Raji (cell line): ENCODE measurements at regions not wholly inside any gene's neighbourhood (a gene's known extent, or its start where the extent isn't known, plus 50 kb on each side); places are given as distances from the start of the nearest gene placed in this dataset.

Experiments used
- POLR2A ChIP-seq: IDR thresholded peaks from 2 replicates; pipeline ENCODE4 v1.6.1; 2011; ENCODE audit warnings: low read depth, low read length, control low read depth; ENCODE audit not compliant: insufficient read depth

DNA sequence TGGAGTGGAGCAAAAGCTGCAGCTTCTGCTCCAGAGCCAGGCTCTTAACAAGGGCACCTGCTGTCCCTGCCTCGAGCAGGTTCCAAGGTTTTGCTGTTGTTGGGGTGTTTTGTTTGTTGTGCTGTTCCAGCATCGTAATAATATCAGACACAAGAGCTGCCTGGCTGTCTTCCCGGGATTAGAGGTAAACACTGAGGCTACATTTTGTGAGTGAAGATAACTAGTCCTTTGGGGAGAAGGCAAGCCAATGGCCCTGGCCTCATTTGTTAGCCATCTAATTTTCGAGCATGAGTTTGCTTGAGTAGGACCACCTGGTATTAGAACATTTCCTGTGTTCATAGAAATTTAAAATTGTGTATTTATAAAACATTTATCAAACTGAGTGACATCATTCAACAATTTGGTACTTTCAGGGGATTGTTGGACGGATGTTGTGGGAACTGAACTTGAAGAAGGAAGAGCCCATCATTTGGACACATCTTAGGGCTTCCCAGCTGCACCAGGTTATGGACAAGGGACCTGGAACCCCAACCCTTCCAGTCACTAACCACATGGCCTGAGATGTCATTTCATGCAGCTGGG, 555.0 kb downstream of the TNS3 start:
- no peak for TF ChIP-seq POLR2A

DNA sequence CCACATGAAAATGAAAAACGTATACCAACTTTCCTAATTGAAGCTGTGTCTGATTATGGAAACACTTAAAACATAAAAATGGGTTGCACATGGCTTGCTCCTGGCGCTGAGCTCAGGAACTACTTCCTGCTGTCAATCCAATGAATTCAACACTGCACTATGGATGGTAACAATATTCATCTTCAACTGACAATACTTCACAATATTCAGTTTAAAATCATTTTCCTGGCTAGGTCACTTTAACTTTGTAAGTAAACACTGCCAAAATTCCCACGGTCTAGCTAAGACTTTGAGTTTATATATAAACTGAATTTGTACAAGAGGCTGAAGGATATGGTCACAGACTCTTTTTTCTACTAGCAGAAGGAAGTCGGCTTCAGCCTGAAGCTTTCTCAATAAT, 556.9 kb downstream of the TNS3 start:
- no peak for TF ChIP-seq POLR2A

DNA sequence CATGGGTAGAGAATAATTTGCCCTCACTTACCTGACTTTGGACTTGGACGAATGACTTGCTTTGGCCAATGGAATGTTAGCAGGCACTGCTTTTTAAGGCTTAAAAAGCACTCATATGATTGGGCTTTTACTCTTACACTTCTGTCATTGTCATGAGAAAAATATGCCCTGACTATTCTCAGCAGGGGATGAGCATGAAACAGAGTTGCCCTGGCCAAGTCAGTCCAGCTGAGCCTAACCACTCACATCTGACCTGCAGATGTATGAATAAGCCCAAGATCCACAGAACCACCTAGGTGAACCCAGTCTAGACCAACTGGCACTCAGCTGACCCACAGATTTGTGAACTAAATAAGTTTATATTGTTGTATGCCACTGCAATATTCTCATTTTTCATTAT, 573.5 kb downstream of the TNS3 start:
- no peak for TF ChIP-seq POLR2A

DNA sequence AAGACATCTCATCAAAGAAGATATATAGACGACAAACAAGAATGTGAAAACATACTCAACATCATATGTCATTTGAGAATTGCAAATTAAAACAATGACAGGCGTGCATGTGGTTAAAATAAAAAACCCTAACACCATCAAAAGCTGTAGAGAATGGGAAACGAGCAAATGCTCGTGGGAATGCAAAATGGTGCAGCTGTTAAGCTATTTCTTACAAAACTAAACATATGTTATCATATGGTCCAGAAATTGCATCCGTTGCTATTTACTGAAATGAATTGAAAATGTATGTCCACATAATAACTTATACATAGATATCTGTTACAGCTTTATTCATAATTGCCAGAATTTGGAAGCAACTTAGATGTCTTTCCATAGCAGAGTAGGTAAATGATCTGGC, 574.4 kb downstream of the TNS3 start:
- TF ChIP-seq POLR2A: no peak

DNA sequence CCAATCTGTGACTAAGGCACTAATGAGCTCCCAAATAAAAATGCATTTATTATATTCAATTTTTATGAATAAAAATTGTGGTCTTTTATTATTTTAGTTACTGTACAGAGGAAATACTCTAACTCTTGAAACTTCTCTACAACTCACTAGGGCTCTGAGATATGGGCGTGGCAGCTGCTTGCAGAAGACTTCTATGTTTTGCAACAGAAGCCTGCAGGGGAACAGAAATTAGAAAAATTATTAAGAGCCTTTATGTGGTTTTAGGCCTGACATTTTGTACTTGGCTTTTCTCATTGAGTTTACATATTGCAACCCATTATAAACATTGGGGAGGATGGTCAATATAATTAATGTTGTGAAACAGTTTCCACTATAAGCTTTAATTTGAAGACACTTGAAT, 581.4 kb downstream of the TNS3 start:
- no peak for TF ChIP-seq POLR2A

DNA sequence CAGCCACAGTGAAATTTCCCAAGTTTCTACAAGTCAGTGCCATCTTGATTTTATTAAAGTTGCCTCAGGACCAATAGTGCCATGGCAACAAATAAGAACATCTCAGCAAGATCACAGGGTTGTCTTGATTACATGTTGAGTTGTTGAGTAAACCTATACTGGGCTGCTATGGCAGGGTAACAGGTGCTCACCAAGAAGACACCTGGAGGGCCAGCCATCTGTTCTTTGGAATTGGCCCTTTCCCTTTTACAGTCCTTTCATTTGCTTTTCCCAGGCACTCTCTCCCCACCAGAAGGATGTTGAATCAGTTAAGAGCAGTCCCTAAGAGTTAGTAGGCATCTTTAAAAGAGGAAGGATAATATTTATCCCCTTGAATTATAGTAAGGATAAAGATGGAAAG, 582.0 kb downstream of the TNS3 start:
- TF ChIP-seq POLR2A: no peak

DNA sequence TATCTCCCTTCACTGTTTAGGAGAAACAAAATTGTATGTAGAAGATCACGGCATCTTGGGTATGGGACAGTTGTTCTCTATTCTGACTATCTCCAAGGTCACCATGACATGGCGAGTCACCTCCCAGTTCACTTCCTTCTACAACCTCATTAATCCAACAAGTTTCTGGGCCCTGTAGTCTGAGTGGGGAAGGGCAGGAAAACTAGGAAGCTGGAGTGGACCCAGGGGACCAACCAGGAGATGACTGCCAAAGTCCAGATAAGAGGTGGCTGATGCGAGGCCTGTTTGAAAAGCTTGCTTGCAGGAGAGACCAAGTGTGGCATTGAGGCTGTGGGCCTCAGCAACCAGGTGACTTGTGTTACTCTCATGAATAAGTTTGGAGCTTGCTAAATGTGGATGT, 584.9 kb downstream of the TNS3 start:
- TF ChIP-seq POLR2A: no peak

DNA sequence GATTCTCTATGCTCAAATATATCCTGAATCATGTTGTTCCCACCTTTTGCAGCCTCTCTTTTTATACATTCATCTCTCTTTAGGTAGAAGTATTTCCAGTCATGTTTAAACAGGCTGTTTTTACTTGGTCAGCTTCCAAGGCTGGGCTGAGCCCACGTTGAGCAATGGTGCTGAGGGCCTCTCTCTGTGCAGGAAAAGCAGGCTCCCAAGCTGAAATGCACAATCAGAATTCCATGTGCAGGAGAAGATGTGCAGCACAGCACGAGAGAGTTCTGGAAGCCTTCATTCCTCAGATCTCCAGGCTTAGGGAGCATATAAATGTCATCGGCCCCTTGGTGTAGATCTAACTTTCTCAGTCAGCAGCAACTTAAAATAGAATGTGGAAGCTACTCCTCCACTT, 588.5 kb downstream of the TNS3 start:
- TF ChIP-seq POLR2A: no peak

DNA sequence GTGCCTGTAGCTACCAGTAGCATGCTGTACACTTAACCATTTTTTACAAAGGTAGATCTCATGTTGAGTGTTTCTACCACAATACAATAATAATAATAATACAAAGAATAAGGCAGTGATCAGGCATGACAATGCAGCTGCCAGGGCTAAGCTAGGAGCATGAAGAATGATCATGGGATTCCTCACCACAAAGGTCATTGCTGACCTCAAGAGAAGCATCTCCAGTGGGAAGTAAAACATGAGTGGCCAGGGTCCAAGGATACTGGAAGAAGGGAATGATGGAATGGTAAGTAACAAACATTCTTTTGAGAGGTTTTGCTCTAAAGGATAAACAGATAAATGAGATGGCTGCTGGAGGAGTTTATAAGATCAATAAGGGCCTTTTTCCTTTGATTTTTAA, 591.1 kb downstream of the TNS3 start:
- TF ChIP-seq POLR2A: no peak

DNA sequence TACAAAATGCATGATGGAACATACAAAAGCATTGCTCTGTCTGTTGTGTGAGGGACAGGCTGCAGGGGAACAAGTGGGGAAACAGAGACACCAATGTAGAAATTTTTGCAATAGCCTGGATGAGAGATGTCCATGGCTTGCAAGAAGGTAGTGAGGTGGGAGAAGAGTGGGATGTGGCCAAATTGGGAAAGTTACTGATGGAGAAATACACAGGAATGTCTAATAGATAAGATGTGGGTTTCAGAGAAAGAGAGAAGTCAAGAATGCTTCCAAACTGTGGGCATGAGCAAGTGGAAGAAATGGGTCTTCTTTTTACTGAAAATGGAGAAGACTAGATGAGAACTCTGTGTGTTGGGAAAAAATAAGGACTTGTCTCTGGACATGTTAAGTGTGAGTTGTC, 592.7 kb downstream of the TNS3 start:
- no peak for TF ChIP-seq POLR2A

DNA sequence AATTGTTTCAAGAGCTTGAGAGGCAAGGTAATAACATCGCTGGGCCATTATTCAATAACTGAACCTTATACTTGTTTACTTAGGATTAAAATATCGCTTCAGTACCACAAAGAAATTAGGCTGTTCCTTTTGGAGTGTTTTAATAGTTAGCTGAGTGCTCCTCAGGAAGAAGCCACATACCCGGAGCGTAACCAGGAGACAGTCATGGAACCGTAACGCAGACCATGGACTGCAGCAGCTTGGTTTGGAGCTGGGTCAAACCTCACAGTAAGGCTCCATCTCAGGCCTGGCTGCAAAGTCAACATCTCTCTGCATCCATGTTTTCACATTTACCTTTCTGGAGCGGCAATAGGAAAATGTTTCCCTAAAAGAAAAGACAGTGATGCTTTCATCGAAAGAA, 599.0 kb downstream of the TNS3 start:
- TF ChIP-seq POLR2A: no peak

DNA sequence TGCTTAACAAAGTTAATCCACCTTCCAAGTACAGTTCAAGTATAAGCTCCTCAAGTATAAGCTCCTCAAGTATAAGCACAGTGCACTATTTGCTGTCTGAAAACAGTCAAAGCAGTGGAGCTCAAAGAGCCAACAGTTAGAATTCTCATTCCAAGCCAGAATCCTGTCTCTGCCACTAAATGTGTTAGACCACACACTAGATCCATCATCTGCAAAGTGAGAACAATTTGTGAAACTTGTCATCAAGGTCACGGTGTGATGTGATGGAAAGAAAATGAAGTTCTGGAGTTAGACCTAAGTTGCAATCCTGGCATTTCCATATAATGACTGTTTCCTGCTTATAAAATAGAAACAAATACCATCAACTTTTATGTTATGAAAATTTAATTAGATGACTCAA, 602.5 kb downstream of the TNS3 start:
- TF ChIP-seq POLR2A: no peak

DNA sequence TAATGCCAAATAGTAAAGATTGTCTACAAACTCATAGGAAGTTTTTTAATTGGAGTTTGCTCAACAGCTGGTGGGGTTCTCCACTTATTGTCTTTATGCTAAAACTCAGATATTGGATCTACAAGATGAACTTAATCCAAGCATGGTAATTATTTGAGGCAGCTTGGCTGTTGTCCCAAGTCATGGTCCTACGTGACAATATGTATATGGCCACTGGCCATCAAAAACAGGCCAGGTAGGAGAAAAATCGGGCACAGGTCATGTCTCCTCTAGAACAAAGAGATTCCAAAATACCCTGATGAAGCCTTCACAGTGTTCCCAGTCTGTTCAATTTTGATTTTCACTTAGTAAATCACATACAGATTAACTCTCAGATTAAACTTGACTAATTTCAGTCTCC, 606.4 kb downstream of the TNS3 start:
- TF ChIP-seq POLR2A: no peak

DNA sequence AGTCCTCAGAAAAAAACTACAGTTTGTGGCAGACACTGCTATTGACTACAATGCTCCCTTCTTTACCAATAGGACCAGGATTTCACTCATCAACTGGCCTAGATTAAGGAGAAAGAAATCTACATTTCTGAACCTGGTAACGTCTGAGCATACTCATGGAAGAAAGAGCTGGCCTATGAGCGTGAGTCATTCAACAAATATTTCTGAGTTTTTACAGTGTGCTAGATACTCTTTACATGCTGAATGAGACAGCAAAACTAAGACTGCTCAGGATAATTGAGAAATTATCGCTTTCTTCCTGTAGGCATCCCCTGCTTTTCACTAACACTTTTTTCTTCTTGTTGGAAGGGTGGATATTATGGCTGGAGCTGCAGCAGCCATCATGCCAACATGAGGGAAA, 609.7 kb downstream of the TNS3 start:
- no peak for TF ChIP-seq POLR2A

DNA sequence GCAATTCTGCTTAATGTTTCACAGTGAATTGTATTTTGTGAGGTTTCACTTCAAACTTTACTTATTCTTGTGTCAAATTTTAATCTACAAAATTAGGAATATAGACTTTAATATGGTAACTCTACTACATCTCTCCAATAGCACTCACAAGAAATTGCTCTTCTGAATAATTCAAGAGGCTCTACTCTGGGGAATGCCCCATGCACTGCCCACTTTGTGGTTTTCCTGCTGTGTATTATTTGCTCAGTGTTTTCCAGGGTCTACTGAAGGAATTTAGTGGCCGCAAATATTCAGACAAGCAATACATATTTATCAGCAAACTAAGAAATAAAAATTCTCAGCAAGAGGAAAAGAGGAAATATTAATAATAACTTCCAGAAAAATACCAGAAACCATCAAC, 611.4 kb downstream of the TNS3 start:
- no peak for TF ChIP-seq POLR2A

DNA sequence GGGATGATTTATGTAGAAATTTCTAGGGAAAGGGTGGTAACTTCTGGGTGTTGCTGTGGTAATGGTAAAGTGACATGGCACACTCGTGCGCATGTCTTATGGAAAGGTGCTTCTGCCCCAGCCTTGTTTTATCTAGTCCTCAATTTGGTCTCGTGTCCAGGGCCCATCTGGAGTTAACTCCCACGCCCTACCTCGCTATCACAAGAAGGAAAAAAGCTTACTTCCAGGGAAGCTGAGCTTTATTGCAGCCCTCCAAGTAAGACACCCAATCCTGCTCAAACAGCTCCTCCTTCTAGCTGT, 611.8 kb downstream of the TNS3 start:
- TF ChIP-seq POLR2A: no peak

DNA sequence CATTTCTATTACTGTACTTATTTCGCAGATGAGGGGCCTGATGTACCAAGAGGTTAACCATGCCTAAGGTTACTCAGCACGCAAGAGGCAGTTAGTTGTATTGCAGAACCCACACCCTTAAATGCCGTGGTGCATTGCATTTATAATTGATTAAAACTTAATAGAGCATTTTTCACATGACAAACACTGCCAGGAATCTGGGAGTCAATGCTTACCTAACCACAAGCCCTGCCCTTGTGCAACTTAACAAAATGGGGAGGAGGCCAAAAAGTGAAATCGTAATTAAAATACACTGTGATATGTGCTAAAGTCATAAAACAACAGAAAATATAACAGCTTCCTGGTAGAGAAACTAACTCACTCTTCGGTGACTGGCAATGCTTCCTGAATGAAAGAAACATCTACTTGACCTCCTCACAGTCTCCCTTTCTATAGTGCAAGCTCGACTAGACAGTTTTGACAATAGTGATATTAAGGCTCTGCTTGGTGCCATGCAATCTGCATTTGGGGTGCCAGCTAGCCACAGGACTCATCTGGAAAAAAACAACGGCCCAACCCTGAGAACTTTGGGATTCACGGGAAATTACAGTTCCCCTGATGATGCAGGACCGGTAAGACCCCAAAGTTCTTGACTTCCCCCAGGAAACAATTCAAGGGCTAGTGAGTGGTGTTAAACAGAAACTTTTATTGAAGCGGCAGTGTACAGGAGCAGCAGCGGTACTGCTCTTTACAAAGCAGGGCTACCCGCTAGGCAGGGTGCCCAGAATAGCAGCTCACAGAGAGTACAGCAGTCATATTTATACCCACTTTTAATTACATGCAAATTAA, 612.4 kb downstream of the TNS3 start:
- no peak for TF ChIP-seq POLR2A

DNA sequence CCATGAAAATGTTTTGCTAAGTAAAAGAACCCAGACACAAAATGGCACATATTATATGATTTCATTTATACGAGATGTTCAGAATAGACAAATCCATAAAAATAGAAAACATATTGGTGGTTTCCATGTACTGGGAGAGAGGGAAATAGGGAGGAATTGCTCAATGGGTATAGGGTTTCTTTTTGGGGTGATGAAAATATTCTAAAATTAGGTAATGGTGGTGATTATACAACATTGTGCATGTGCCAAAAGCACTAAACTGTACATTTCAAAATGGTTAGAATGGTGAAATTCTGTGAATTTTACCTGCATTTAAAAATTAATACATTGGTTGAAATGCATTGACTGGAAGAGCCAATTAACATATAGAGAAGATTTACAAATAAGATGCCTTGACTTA, 613.9 kb downstream of the TNS3 start:
- no peak for TF ChIP-seq POLR2A

DNA sequence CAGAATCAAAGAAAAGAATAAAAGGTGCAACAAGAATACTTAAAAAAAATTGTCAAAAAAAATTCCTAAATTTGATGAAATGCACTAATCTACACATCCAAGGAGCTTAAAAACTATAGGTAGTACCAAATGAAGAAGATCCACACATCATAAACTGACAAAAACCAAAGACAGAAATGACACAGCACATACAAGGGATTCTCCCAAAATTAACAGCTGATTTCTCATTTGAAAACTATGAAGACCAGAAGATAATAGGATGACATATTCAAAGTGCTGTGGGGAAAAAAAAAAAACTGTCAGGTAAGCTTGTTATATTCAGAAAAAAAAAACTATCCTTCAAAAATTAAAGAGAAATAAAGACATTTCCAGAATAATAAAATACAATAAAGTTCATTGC, 618.2 kb downstream of the TNS3 start:
- no peak for TF ChIP-seq POLR2A
